VCaP (cell line): ENCODE measurements at regions not wholly inside any gene's neighbourhood (a gene's known extent, or its start where the extent isn't known, plus 50 kb on each side); places are given as distances from the start of the nearest gene placed in this dataset.

Source experiments
- H3K27ac ChIP-seq: fragments of 450-650 bp; 2 replicates; pipeline ENCODE4 v1.5.1; 2017
- TF ChIP-seq, protein P1 (sequence below): fragments of 450-650 bp; conservative IDR thresholded peaks from 2 replicates; pipeline ENCODE4 v1.5.1; 2017; ENCODE audit warnings: mild to moderate bottlenecking, moderate library complexity

DNA sequence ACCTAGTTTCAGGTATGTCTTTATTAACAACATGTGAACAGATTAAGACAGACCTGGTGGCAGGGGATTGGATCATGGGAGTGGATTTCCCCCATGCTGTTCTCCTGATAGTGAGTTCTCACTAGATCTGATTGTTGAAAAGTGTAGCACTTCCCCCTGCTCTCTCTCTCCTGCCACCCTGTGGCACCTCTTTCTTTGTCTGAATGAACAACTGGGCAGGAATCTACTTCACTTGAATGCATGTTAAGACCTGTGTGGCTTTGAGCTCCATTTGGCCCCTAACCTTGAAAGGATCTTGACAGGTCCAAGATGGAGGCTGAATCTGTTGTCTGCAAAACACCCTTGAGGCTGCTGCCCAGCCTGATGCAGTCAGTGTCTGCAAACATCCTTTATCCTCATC, 194.4 kb downstream of the RNF144A start:
- TF ChIP-seq, protein P1, sequence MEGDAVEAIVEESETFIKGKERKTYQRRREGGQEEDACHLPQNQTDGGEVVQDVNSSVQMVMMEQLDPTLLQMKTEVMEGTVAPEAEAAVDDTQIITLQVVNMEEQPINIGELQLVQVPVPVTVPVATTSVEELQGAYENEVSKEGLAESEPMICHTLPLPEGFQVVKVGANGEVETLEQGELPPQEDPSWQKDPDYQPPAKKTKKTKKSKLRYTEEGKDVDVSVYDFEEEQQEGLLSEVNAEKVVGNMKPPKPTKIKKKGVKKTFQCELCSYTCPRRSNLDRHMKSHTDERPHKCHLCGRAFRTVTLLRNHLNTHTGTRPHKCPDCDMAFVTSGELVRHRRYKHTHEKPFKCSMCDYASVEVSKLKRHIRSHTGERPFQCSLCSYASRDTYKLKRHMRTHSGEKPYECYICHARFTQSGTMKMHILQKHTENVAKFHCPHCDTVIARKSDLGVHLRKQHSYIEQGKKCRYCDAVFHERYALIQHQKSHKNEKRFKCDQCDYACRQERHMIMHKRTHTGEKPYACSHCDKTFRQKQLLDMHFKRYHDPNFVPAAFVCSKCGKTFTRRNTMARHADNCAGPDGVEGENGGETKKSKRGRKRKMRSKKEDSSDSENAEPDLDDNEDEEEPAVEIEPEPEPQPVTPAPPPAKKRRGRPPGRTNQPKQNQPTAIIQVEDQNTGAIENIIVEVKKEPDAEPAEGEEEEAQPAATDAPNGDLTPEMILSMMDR: peak; percentile 69
- no peak overlapping the region for H3K27ac ChIP-seq

- TF ChIP-seq, protein P1: no peak
- H3K27ac ChIP-seq: no peak overlapping the region
Observed at GRCh38 chr2:7115364-7115763, 198.2 kb downstream of the RNF144A start.

DNA sequence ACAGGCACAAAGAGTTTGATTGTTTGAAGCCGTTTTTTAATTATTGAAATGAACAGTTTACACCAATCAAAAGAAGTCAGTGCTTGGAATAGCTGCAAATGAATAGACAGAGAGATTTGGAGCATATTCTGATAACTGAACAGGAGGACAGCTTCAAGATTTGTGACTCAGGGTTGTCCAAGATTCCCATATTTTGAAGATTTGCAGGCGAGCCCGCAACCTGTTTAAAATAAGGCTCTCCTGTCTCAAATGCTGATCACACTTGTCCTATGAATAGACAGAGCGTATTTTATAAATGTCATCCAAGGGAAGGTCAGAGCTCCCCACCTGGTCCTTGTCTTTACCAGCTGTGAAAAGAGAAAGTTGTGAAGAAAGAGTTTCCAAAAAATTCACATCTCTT, 198.7 kb downstream of the RNF144A start:
- H3K27ac ChIP-seq: no peak overlapping the region
- TF ChIP-seq, protein P1: no peak

DNA sequence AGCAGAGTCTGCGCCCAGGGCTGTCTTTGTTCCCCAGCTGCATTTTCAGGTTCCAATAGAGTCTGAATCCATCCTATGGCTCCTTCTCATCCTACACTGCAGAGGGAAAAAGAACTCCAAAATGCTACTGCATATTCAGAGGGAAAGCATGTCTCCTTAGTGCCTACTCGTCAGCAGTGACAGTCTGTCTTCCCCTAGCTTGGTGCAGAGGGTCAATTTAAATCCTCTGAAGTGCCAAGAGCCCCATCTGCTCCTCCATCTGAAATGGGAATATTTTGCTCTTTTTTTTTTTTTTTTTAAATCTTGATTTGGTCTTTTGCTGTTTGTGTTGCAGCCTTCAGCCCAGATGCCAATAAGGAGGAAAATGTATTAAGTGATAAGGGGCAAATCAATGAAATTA, 199.3 kb downstream of the RNF144A start:
- H3K27ac ChIP-seq: no peak overlapping the region
- TF ChIP-seq, protein P1: no peak

DNA sequence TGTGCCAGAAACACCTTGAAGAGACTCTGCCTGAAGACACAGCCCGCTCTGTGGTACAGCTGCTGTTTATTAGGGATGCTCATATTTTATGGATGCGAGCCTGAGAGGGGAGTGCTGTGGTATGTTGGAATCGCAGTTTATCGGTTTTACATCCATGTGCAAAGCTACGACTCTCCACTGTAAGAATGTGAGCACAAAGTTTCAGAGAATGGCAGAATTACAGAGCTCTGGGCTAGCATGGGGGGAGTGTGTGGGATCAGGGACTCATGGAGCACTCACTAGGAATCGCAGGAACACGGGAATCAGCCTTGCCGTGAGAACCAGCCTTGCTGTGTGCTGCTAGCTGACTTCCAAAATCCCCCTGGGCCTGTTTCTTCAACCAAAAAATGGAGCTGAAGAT, 199.9 kb downstream of the RNF144A start:
- H3K27ac ChIP-seq: no peak overlapping the region
- TF ChIP-seq, protein P1: no peak

DNA sequence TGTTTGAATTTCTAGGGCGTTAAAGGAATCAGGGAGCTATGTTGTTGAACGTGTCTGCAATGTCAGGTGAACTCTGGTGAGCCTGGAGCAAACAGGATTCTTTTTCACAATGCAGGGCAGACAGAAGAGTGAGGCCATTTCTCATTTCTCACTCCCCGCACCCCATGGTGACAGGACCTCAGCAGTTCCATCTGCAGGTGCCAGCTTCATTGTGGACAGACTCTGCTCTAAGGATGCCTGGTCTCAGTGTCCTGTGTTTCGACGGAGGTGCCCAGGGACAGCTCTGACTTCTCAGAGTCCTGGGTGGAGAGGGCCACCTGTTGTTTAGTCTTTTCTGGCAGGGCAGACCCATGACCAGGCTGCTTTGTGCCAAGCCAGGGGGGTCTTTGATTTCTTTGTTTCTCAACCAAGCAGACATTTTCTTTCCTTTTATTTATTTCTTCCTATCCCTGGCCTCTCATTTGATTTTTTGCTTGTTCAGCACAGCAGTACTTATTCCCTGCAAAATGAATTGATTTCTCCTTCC, 201.5 kb downstream of the RNF144A start:
- TF ChIP-seq, protein P1: no peak
- no peak overlapping the region for H3K27ac ChIP-seq

DNA sequence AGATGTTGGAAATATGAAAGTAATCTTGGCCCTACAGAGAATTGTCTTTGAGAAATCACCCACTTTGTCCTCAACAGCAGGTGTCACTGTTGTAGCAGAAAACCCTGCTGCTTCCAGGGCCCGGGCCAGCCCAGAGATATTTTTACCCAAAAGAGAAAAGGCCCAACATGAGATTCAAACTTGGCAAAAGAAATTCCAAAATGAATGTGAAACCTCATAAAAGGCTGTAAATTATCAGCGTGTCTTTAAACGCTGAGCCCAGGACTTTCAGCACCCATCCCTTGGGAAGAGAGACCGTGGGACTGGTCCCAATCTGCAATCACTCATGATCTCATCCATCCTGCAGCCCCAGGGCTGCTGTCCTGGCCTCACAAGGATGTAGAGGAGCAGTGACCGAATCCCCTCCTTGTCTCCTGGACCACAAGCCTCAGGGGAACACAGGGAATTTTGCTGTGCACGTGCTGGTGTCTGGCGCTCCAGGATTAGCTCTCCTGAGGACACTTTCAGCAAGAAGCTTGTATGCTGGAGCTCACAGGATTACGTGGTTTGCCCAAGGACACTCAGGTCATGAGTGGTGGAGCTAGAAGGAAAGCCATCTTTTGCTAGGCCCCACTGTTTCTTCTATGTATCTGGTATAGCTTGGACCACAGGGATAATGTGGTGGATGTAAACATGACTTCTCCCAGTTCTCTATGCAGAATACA, 202.1 kb downstream of the RNF144A start:
- TF ChIP-seq, protein P1: peak; percentile 79
- H3K27ac ChIP-seq: no peak overlapping the region
